Prostate gland (tissue), 2 donors: ENCODE measurements at regions not wholly inside any gene's neighbourhood (a gene's known extent, or its start where the extent isn't known, plus 50 kb on each side); places are given as distances from the start of the nearest gene placed in this dataset.
"Not testable (repeated sequence)": the region's sequence is repeated elsewhere in the genome, so short reads cannot be mapped to it uniquely, and the experiment has no call there.

Experiments
- DNase-seq: peaks from one replicate; pipeline ENCODE4 v3.0.0-alpha.2; 2019; ENCODE audit warnings: low spot score
- H3K27ac ChIP-seq, 2 donors: fragments of 200-600 bp; sonication (generic); 2 replicates each; pipeline ENCODE4 v1.5.1; 2017 to 2019
- H3K27me3 ChIP-seq: fragments of 200-600 bp; sonication (generic); replicated peaks from 2 replicates; pipeline ENCODE4 v1.5.1; 2019; ENCODE audit not compliant: insufficient read depth
- H3K36me3 ChIP-seq, 2 donors: fragments of 200-600 bp; sonication (generic); 1 replicate in 1 of 2; 2 replicates in 1 of 2; pipeline versions ENCODE4 v1.5.1 to v1.8.1; 2017 to 2019
- H3K4me1 ChIP-seq: fragments of 200-600 bp; sonication (generic); replicated peaks from 2 replicates; pipeline ENCODE4 v1.5.1; 2019
- H3K4me3 ChIP-seq, 2 donors: fragments of 200-600 bp; sonication (generic); 2 replicates each; pipeline ENCODE4 v1.5.1; 2017 to 2019
- H3K9me3 ChIP-seq: fragments of 200-600 bp; sonication (generic); 2 replicates; pipeline ENCODE4 v1.5.1; 2017
- POLR2A ChIP-seq: fragments of 450-650 bp; IDR thresholded peaks from one replicate; pipeline ENCODE4 v1.6.1; 2016; ENCODE audit warnings: antibody characterized with exemption, mild to moderate bottlenecking
- POLR2AphosphoS5 ChIP-seq: sonication (generic); formaldehyde crosslinking; IDR thresholded peaks from one replicate; pipeline ENCODE4 v1.6.1; 2017; ENCODE audit warnings: antibody characterized with exemption
- WGBS: methylation state at CpG from one replicate; pipeline ENCODE4 v1.1.5; 2018; 5-methylcytosine and 5-hydroxymethylcytosine counted together
- intact Hi-C: fragments of 100-400 bp; cut with DNase I; formaldehyde crosslinking; loops from one replicate; pipeline ENCODE4 v1.14.2; 2022
- TF ChIP-seq, protein P1 (sequence below), 4 experiments: fragments of 200-600 bp in 2 of 4; fragments of 450-650 bp in 2 of 4; sonication (generic) in 2 of 4; IDR thresholded peaks; 1 replicate in 3 of 4; 2 replicates in 1 of 4; pipeline ENCODE4 v1.5.1; 2016 to 2019; ENCODE audit warnings: antibody characterized with exemption in 4 of 4, mild to moderate bottlenecking in 2 of 4, moderate library complexity in 2 of 4

GRCh38 chr2:125658583-125658982 is 997.4 kb upstream of the GYPC start:
- Histone ChIP-seq H3K36me3 (no peaks in the 10 kb centered on the region), H3K27me3 (no peaks in the 10 kb centered on the region), H3K4me3 (no peak overlapping the region), H3K4me1 (no peaks in the 10 kb centered on the region), H3K27ac (no peak overlapping the region), H3K9me3 (no peaks in the 10 kb centered on the region)
- DNase-seq, result no peak
- intact Hi-C loops, result no loop called here
- TF ChIP-seq POLR2AphosphoS5, result no peak
- 93% methylated on average over 5 of the region's 5 CpGs for WGBS

DNA sequence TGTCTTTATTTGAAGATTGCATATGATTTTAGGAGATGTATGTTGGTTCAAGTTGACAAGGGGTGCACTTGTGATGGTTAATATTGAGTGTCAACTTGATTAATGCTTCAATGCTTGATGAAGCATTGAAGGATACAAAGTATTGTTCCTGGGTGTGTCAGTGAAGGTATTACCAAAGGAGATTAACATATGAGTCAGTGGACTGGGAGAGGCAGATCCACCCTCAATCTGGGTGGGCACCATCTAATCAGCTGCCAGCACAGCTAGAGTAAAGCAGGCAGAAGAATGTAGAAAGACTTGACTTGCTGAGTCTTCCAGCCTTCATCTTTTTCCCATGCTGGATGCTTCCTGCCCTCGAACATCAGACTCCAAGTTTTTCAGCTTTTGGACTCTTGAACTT is 995.6 kb upstream of the GYPC start:
- H3K4me1 ChIP-seq, H3K27ac ChIP-seq, DNase-seq, H3K27me3 ChIP-seq, H3K9me3 ChIP-seq, H3K36me3 ChIP-seq, intact Hi-C loops, H3K4me3 ChIP-seq: not testable (repeated sequence)
- 58% methylated on average over 1 of the region's 1 CpG for WGBS

GRCh38 chr2:125667630-125668029 is 988.3 kb upstream of the GYPC start:
- H3K27me3 ChIP-seq, result no peaks in the 10 kb centered on the region
- 81% methylated on average over 3 of the region's 3 CpGs for WGBS
- TF ChIP-seq, protein P1, sequence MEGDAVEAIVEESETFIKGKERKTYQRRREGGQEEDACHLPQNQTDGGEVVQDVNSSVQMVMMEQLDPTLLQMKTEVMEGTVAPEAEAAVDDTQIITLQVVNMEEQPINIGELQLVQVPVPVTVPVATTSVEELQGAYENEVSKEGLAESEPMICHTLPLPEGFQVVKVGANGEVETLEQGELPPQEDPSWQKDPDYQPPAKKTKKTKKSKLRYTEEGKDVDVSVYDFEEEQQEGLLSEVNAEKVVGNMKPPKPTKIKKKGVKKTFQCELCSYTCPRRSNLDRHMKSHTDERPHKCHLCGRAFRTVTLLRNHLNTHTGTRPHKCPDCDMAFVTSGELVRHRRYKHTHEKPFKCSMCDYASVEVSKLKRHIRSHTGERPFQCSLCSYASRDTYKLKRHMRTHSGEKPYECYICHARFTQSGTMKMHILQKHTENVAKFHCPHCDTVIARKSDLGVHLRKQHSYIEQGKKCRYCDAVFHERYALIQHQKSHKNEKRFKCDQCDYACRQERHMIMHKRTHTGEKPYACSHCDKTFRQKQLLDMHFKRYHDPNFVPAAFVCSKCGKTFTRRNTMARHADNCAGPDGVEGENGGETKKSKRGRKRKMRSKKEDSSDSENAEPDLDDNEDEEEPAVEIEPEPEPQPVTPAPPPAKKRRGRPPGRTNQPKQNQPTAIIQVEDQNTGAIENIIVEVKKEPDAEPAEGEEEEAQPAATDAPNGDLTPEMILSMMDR (IDR thresholded peaks at IDR 0.05), result no peak
- no peak for TF ChIP-seq POLR2AphosphoS5
- no peak overlapping the region for H3K4me3 ChIP-seq
- no peaks in the 10 kb centered on the region for H3K4me1 ChIP-seq
- intact Hi-C loops, result no loop called here
- no peaks in the 10 kb centered on the region for H3K36me3 ChIP-seq
- no peak overlapping the region for H3K27ac ChIP-seq
- H3K9me3 ChIP-seq, result no peaks in the 10 kb centered on the region
- no peak for DNase-seq

- no peak for TF ChIP-seq POLR2AphosphoS5
- no peak for TF ChIP-seq POLR2A
- 93% methylated on average over 4 of the region's 4 CpGs for WGBS
- Histone ChIP-seq H3K9me3 (no peaks in the 10 kb centered on the region), H3K27ac (no peak overlapping the region), H3K36me3 (no peaks in the 10 kb centered on the region), H3K4me1 (no peaks in the 10 kb centered on the region), H3K4me3 (no peak overlapping the region), H3K27me3 (no peaks in the 10 kb centered on the region)
- intact Hi-C loops, result no loop called here
- no peak for DNase-seq
These were observed 976.1 kb upstream of the GYPC start for GRCh38 chr2:125679903-125680302.

- TF ChIP-seq, protein P1 (IDR thresholded peaks at IDR 0.05), result no peak
- TF ChIP-seq POLR2A (no peak), POLR2AphosphoS5 (no peak)
- DNase-seq, result no peak
- no peak overlapping the region for H3K4me3 ChIP-seq
- H3K27ac ChIP-seq, result no peak overlapping the region
- H3K9me3 ChIP-seq, result no peaks in the 10 kb centered on the region
- intact Hi-C loops, result no loop called here
- H3K4me1 ChIP-seq, result no peaks in the 10 kb centered on the region
- whole genome bisulfite sequencing, result 89% methylated on average over 4 of the region's 4 CpGs
- no peaks in the 10 kb centered on the region for H3K36me3 ChIP-seq
- no peaks in the 10 kb centered on the region for H3K27me3 ChIP-seq
These were observed 975.1 kb upstream of the GYPC start for GRCh38 chr2:125680809-125681208.

DNA sequence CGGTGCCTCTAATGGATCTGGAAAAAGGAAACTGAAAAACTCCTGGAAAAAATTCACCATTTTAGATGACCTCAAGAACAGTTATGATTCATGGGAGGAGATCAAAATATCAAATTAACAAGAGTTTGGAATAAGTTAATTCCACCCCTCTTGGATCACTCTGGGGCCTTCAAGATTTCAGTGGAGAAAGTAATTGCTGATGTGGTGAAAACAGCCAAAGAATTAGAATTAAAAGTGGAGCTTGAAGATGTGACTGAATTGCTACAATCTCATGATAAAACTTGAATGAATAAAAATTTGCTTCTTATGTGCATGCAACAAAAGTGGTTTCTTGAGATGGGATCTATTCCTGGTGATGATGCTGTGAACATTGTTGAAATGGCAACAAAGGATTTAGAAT is 974.4 kb upstream of the GYPC start:
- Histone ChIP-seq H3K4me3 (no peak overlapping the region), H3K27ac (no peak overlapping the region), H3K4me1 (no peaks in the 10 kb centered on the region), H3K27me3 (no peaks in the 10 kb centered on the region), H3K9me3 (no peaks in the 10 kb centered on the region), H3K36me3 (no peaks in the 10 kb centered on the region)
- DNase-seq, result no peak
- WGBS, result 90% methylated on average over 1 of the region's 1 CpG
- intact Hi-C loops, result no loop called here
- TF ChIP-seq, protein P1 (IDR thresholded peaks at IDR 0.05), result no peak
- TF ChIP-seq POLR2A, result no peak
- no peak for TF ChIP-seq POLR2AphosphoS5
